ENCODE measurements at regions not wholly inside any gene's neighbourhood (a gene's known extent, or its start where the extent isn't known, plus 50 kb on each side); places are given as distances from the start of the nearest gene placed in this dataset.

DNA sequence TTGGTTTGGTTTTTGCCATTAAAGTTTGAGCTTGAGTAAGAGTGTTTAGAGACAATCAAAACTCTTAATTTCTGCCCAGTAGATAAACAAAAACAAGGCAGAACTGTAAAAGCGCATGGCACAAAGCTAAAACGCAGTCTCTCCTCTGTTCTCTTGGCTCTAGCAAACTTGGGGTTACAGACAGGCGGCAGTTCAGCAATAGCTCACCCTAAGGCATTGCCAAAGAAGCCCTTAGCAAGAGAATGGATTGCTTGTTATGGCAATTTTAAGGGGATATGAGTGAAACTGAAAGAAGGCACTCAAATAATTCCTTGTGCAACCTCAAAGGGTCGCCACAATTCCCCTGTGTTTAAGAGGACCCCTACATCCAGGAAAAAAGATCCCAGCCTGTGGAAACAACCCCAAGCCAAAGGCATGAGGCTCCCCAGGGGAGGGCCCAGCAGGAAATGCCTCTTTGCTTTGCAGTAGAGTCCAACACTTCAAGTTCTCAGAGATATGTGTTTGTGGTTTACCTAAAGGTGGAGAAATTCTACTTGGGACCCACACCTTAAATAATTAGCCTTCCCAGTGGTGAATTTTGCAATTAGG lies 317.0 kb upstream of the MPDZ start:
- no peak for DNase-seq (ENCODE audit: extremely low read depth, low read depth)
- TF ChIP-seq, protein P1, sequence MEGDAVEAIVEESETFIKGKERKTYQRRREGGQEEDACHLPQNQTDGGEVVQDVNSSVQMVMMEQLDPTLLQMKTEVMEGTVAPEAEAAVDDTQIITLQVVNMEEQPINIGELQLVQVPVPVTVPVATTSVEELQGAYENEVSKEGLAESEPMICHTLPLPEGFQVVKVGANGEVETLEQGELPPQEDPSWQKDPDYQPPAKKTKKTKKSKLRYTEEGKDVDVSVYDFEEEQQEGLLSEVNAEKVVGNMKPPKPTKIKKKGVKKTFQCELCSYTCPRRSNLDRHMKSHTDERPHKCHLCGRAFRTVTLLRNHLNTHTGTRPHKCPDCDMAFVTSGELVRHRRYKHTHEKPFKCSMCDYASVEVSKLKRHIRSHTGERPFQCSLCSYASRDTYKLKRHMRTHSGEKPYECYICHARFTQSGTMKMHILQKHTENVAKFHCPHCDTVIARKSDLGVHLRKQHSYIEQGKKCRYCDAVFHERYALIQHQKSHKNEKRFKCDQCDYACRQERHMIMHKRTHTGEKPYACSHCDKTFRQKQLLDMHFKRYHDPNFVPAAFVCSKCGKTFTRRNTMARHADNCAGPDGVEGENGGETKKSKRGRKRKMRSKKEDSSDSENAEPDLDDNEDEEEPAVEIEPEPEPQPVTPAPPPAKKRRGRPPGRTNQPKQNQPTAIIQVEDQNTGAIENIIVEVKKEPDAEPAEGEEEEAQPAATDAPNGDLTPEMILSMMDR (IDR thresholded peaks at IDR 0.05; ENCODE audit: low read depth, low read length) = no peak

- DNase-seq (ENCODE audit: extremely low read depth, low read depth) = no peak
- TF ChIP-seq, protein P1 (IDR thresholded peaks at IDR 0.05; ENCODE audit: low read depth, low read length) = no peak
Measured at GRCh38 chr9:13590996-13591395, 311.5 kb upstream of the MPDZ start.

- DNase-seq (ENCODE audit: extremely low read depth, low read depth) = no peak
- TF ChIP-seq, protein P1 (IDR thresholded peaks at IDR 0.05; ENCODE audit: low read depth, low read length) = no peak
Measured at GRCh38 chr9:13589034-13589737, 309.7 kb upstream of the MPDZ start.

DNA sequence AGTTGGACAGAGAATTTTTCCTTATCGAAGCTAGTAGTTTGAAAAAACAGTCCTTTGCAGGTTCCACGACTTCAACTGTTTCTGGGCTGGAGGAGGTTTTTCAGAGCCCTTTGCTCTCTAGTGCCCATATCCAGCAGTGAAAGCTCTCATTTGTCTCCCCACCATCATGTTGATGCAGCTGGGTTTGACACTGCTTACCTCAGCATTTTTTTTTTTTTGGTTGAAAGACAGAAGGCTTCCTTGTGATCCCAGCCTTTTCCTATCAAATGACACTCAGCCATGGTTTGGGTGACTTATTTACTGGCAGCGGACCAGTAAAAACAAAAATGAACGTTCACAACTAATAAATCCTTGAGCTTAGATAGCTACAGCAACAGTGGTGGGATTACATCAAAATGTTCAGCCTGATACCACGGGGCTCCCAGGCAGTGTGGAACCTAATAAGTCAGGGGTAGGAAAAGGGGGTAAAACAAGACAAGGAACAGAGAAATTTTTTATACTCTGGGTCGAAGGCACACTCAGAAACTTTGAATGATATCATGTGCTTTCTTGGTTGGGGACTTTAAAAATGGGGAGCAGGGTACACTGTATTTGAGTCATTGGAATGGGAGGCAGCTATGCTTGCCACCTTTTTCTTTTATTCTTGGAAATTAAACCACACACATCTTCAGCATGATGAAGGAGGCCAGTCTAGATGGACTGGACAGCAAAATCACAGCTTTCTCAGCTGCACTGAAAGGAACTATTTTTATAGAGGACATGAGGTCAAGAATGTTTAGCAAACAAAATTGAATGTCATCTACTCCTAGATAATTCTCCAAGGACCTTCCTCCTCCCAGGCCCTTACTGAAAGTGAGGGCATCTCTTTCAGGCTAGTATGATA lies 308.9 kb upstream of the MPDZ start:
- TF ChIP-seq, protein P1 (IDR thresholded peaks at IDR 0.05; ENCODE audit: low read depth, low read length) = no peak
- DNase-seq (ENCODE audit: extremely low read depth, low read depth) = no peak

DNA sequence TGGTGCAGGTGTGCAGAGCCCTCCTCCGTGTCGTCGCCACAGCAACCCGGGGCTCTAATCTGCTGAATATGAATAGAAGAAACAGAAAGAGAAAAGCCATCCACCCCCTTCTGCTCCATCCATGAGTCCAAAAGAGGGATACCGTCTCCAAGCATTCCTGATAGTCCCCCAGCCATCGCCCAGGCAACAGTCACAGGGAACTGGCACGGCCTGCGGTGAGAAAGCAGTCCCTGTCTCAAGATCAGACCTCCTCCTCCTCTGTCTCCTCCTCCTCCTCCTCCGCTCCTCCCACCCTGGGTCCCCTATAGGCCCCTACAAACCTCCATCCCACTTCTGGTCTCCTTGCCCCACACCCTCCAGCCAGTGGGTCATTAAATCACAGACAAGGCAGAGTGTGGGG lies 308.1 kb upstream of the MPDZ start:
- TF ChIP-seq, protein P1 (IDR thresholded peaks at IDR 0.05; ENCODE audit: low read depth, low read length) = no peak
- DNase-seq (ENCODE audit: extremely low read depth, low read depth) = no peak

- TF ChIP-seq, protein P1 (IDR thresholded peaks at IDR 0.05; ENCODE audit: low read depth, low read length) = no peak
- DNase-seq (ENCODE audit: extremely low read depth, low read depth) = no peak
Measured at GRCh38 chr9:13586587-13587374, 307.3 kb upstream of the MPDZ start.

Measured in AG09319 (cell line).